BLaER1 treated with 17β-estradiol and CSF1 and Interleukin-3, amounts not matched to agents 10 nM and 100 nM (cell line): ENCODE measurements at regions not wholly inside any gene's neighbourhood (a gene's known extent, or its start where the extent isn't known, plus 50 kb on each side); places are given as distances from the start of the nearest gene placed in this dataset.

Experiments used
- H3K27ac ChIP-seq, 11 experiments: shearing (Covaris generic); formaldehyde crosslinking; 2 replicates each; pipeline ENCODE4 v1.8.1; 2022
- H3K27me3 ChIP-seq, 11 experiments: shearing (Covaris generic); formaldehyde crosslinking; 2 replicates each; pipeline ENCODE4 v1.8.1; 2022
- H3K36me3 ChIP-seq, 11 experiments: shearing (Covaris generic); formaldehyde crosslinking; 2 replicates each; pipeline ENCODE4 v1.8.1; 2022
- H3K4me1 ChIP-seq, 10 experiments: shearing (Covaris generic); formaldehyde crosslinking; 2 replicates each; pipeline ENCODE4 v1.8.1; 2022
- H3K4me2 ChIP-seq, 11 experiments: shearing (Covaris generic); formaldehyde crosslinking; 2 replicates each; pipeline ENCODE4 v1.8.1; 2022
- H3K4me3 ChIP-seq, 10 experiments: shearing (Covaris generic); formaldehyde crosslinking; 2 replicates each; pipeline ENCODE4 v1.8.1; 2022
- H3K9ac ChIP-seq, 11 experiments: shearing (Covaris generic); formaldehyde crosslinking; 2 replicates each; pipeline ENCODE4 v1.8.1; 2022
- H3K9me3 ChIP-seq, 11 experiments: shearing (Covaris generic); formaldehyde crosslinking; replicated peaks in 1 of 11; 2 replicates each; pipeline ENCODE4 v1.8.1; 2022
- H4K20me1 ChIP-seq, 11 experiments: shearing (Covaris generic); formaldehyde crosslinking; 2 replicates each; pipeline ENCODE4 v1.8.1; 2022
- Cebpa-rat ChIP-seq, 11 experiments: shearing (Covaris generic); IDR thresholded peaks; 2 replicates each; pipeline ENCODE4 v1.8.1; 2022

- Histone ChIP-seq H3K9ac (no peak overlapping the region), H3K4me3 (no peak overlapping the region), H3K27me3 (peaks cover 0 to 5% (median 0%) of the 10 kb centered on the region in 11 experiments; a peak in 2 of 22 replicates), H3K4me1 (peaks cover 27 to 45% (median 39%) of the 10 kb centered on the region in 10 experiments), H4K20me1 (no peaks in the 10 kb centered on the region), H3K9me3 (peaks cover 0 to 15% (median 0%) of the 10 kb centered on the region in 11 experiments; a peak in 5 of 22 replicates), H3K36me3 (no peaks in the 10 kb centered on the region), H3K27ac (no peak overlapping the region), H3K4me2 (no peak overlapping the region)
- no peak for TF ChIP-seq Cebpa-rat (IDR thresholded peaks at IDR 0.05)
Observed at GRCh38 chr3:194979173-194979572, 291.8 kb downstream of the XXYLT1 start.

GRCh38 chr3:194982472-194982871 is 288.5 kb downstream of the XXYLT1 start:
- peak overlapping the region in 2 of 11 experiments; percentile 3 to 23; a peak in 1 of 22 replicates for H3K4me2 ChIP-seq
- no peaks in the 10 kb centered on the region for H4K20me1 ChIP-seq
- no peaks in the 10 kb centered on the region for H3K36me3 ChIP-seq
- H3K4me1 ChIP-seq, result peaks cover 20 to 45% (median 34%) of the 10 kb centered on the region in 10 experiments
- H3K9ac ChIP-seq, result no peak overlapping the region
- no peak overlapping the region for H3K4me3 ChIP-seq
- H3K9me3 ChIP-seq, result peaks cover 0 to 15% (median 0%) of the 10 kb centered on the region in 11 experiments; a peak in 5 of 22 replicates
- no peak overlapping the region for H3K27ac ChIP-seq
- H3K27me3 ChIP-seq, result peaks cover 0 to 11% (median 0%) of the 10 kb centered on the region in 11 experiments; a peak in 3 of 22 replicates
- TF ChIP-seq Cebpa-rat (IDR thresholded peaks at IDR 0.05), result no peak

- H4K20me1 ChIP-seq, result no peaks in the 10 kb centered on the region
- H3K27ac ChIP-seq, result no peak overlapping the region
- H3K9me3 ChIP-seq, result peaks cover 0 to 15% (median 0%) of the 10 kb centered on the region in 11 experiments; a peak in 5 of 22 replicates
- H3K36me3 ChIP-seq, result no peaks in the 10 kb centered on the region
- H3K27me3 ChIP-seq, result peaks cover 0 to 11% (median 0%) of the 10 kb centered on the region in 11 experiments; a peak in 3 of 22 replicates
- H3K4me1 ChIP-seq, result peaks cover 20 to 50% (median 40%) of the 10 kb centered on the region in 10 experiments
- no peak overlapping the region for H3K4me2 ChIP-seq
- H3K9ac ChIP-seq, result no peak overlapping the region
- no peak for TF ChIP-seq Cebpa-rat (IDR thresholded peaks at IDR 0.05)
- H3K4me3 ChIP-seq, result no peak overlapping the region
Observed at GRCh38 chr3:194983121-194983520, 287.8 kb downstream of the XXYLT1 start.

- peak overlapping the region in 1 of 11 experiments; percentile 70; a peak in 1 of 22 replicates for H3K4me2 ChIP-seq
Observed at GRCh38 chr3:194983620-194984019, 287.3 kb downstream of the XXYLT1 start.

GRCh38 chr3:194984066-194984465 is 286.9 kb downstream of the XXYLT1 start:
- no peak for TF ChIP-seq Cebpa-rat (IDR thresholded peaks at IDR 0.05)
- peaks cover 20 to 58% (median 42%) of the 10 kb centered on the region in 10 experiments for H3K4me1 ChIP-seq

More at GRCh38 chr3:194983620-194984019, 287.3 kb downstream of the XXYLT1 start:
- H3K36me3 ChIP-seq, result no peaks in the 10 kb centered on the region
- no peak overlapping the region for H3K4me3 ChIP-seq
- H3K27ac ChIP-seq, result no peak overlapping the region
- no peak overlapping the region for H3K9ac ChIP-seq
- peaks cover 0 to 15% (median 0%) of the 10 kb centered on the region in 11 experiments; a peak in 5 of 22 replicates for H3K9me3 ChIP-seq
- H3K27me3 ChIP-seq, result peaks cover 0 to 11% (median 0%) of the 10 kb centered on the region in 11 experiments; a peak in 3 of 22 replicates
- peaks cover 20 to 55% (median 42%) of the 10 kb centered on the region in 10 experiments for H3K4me1 ChIP-seq
- H4K20me1 ChIP-seq, result no peaks in the 10 kb centered on the region
- TF ChIP-seq Cebpa-rat (IDR thresholded peaks at IDR 0.05), result no peak

GRCh38 chr3:194984622-194985021 is 286.3 kb downstream of the XXYLT1 start:
- Histone ChIP-seq H3K9ac (peak overlapping the region in 1 of 11 experiments; percentile 25; a peak in 2 of 22 replicates), H3K9me3 (peaks cover 0 to 15% (median 0%) of the 10 kb centered on the region in 11 experiments; a peak in 5 of 22 replicates), H3K27me3 (peaks cover 0 to 11% (median 0%) of the 10 kb centered on the region in 11 experiments; a peak in 3 of 22 replicates), H3K36me3 (no peaks in the 10 kb centered on the region), H3K4me2 (peak overlapping the region; percentile 41 to 80 (median 56)), H3K4me1 (peaks cover 20 to 64% (median 42%) of the 10 kb centered on the region in 10 experiments), H4K20me1 (no peaks in the 10 kb centered on the region), H3K27ac (peak overlapping the region in 3 of 11 experiments; percentile 68 to 76 (median 72); a peak in 5 of 22 replicates), H3K4me3 (no peak overlapping the region)
- no peak for TF ChIP-seq Cebpa-rat (IDR thresholded peaks at IDR 0.05)

More at GRCh38 chr3:194984066-194984465, 286.9 kb downstream of the XXYLT1 start:
- H3K27ac ChIP-seq, result no peak overlapping the region
- no peak overlapping the region for H3K9ac ChIP-seq
- peaks cover 0 to 15% (median 0%) of the 10 kb centered on the region in 11 experiments; a peak in 5 of 22 replicates for H3K9me3 ChIP-seq
- H3K36me3 ChIP-seq, result no peaks in the 10 kb centered on the region
- H4K20me1 ChIP-seq, result no peaks in the 10 kb centered on the region
- no peak overlapping the region for H3K4me3 ChIP-seq
- H3K4me2 ChIP-seq, result peak overlapping the region in 8 of 11 experiments; percentile 53 to 80 (median 60); a peak in 13 of 22 replicates
- H3K27me3 ChIP-seq, result peaks cover 0 to 11% (median 0%) of the 10 kb centered on the region in 11 experiments; a peak in 3 of 22 replicates

GRCh38 chr3:194985031-194985578 is 285.9 kb downstream of the XXYLT1 start:
- Histone ChIP-seq H3K27ac (peak overlapping the region in 8 of 11 experiments; percentile 23 to 76 (median 60); a peak in 9 of 22 replicates), H3K4me2 (peak overlapping the region; percentile 41 to 80 (median 56)), H3K36me3 (no peaks in the 10 kb centered on the region), H3K9me3 (peaks cover 0 to 15% (median 0%) of the 10 kb centered on the region in 11 experiments; a peak in 5 of 22 replicates), H3K4me3 (no peak overlapping the region), H3K27me3 (peaks cover 0 to 11% (median 0%) of the 10 kb centered on the region in 11 experiments; a peak in 3 of 22 replicates), H4K20me1 (no peaks in the 10 kb centered on the region), H3K4me1 (peaks cover 20 to 64% (median 42%) of the 10 kb centered on the region in 10 experiments), H3K9ac (peak overlapping the region in 2 of 11 experiments; percentile 25 to 32; a peak in 2 of 22 replicates)
- TF ChIP-seq Cebpa-rat (IDR thresholded peaks at IDR 0.05), result no peak

GRCh38 chr3:194986208-194987043 is 284.5 kb downstream of the XXYLT1 start:
- Histone ChIP-seq H3K9ac (peak overlapping the region in 4 of 11 experiments; percentile 25 to 34 (median 30); a peak in 6 of 22 replicates), H3K27me3 (peaks cover 0 to 11% (median 0%) of the 10 kb centered on the region in 11 experiments; a peak in 3 of 22 replicates), H3K9me3 (peaks cover 0 to 15% (median 0%) of the 10 kb centered on the region in 11 experiments; a peak in 5 of 22 replicates), H3K4me3 (no peak overlapping the region), H3K4me1 (peaks cover 20 to 64% (median 42%) of the 10 kb centered on the region in 10 experiments), H3K4me2 (peak overlapping the region; percentile 7 to 80 (median 42); a peak in 18 of 22 replicates), H3K27ac (peak overlapping the region in 9 of 11 experiments; percentile 27 to 76 (median 60); a peak in 17 of 22 replicates), H3K36me3 (no peaks in the 10 kb centered on the region), H4K20me1 (no peaks in the 10 kb centered on the region)
- TF ChIP-seq Cebpa-rat (IDR thresholded peaks at IDR 0.05), result peak in 9 of 11 experiments; percentile 40 to 93 (median 75); a peak in 15 of 22 replicates
